Hindlimb muscle (tissue), 1 donor: ENCODE measurements at regions not wholly inside any gene's neighbourhood (a gene's known extent, or its start where the extent isn't known, plus 50 kb on each side); places are given as distances from the start of the nearest gene placed in this dataset.
"Not testable (repeated sequence)": the region's sequence is repeated elsewhere in the genome, so short reads cannot be mapped to it uniquely, and the experiment has no call there.

Experiments
- DNase-seq: peaks from one replicate; pipeline ENCODE4 v3.0.0-alpha.2; 2013

- DNase-seq = no peak
Observed at GRCh38 chr9:75545287-75545686, 345.2 kb upstream of the PCSK5 start.

GRCh38 chr9:75548871-75549270 is 341.6 kb upstream of the PCSK5 start:
- no peak for DNase-seq

GRCh38 chr9:75551861-75552260 is 338.6 kb upstream of the PCSK5 start:
- no peak for DNase-seq

- DNase-seq = no peak
Observed at GRCh38 chr9:75552941-75553340, 337.5 kb upstream of the PCSK5 start.

DNA sequence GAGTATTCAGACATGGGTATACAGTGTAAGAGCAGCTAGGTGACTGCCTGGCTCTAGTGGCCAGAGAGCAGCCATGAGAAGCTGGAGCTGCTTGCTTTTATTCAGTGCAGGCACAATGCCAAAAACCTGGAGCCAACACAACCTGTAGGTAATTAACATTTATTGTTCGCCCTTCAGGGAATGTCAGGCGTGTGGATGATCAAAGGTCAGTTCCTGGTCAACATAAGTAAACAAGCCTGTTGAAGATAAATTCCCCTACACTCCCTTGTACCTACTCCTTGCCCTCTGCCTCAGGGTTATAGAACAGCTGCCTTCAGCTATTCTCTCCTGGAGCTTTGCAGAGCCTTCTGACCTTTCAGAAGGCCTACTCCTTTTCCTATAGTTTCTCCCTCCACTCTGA is 323.7 kb upstream of the PCSK5 start:
- not testable (repeated sequence) for DNase-seq

GRCh38 chr9:75570538-75570937 is 319.9 kb upstream of the PCSK5 start:
- DNase-seq = no peak

DNA sequence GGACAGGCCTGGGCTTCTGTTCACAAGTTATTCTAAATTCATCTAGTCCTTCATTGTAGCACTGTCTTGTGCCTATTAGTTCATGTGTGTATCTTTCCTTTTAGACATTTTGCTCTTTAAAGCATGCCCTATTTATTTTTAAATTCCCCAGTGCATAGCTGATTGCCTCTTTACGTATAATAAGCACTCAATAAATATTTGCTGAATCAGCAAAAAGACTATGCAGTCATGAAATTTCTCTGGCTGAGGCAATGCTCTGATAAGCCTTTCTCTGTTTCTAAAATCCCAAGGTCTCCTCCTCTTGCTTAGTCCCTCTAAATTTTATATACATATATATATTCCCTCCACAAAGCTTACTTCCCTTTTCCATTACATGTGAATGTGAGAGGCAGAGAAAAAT is 315.9 kb upstream of the PCSK5 start:
- DNase-seq = no peak

DNA sequence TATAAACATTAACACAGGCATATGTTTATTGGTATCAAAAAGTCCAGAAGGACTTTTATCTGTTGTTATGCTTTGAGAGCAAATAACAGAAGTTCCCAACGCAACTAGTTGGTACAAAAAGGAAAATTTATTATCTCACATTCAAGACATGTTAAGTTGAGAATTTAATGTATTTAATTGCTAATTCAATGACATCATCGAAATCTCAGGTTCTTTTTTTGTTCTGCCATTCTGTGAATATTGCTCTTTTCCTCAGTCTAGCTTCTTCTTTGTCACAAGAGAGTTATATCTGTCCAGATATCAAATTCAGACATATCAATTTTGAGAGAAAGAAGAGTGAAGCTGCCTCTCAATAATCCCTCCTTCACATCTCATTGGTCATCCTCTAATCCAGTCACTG is 307.6 kb upstream of the PCSK5 start:
- DNase-seq = no peak

DNA sequence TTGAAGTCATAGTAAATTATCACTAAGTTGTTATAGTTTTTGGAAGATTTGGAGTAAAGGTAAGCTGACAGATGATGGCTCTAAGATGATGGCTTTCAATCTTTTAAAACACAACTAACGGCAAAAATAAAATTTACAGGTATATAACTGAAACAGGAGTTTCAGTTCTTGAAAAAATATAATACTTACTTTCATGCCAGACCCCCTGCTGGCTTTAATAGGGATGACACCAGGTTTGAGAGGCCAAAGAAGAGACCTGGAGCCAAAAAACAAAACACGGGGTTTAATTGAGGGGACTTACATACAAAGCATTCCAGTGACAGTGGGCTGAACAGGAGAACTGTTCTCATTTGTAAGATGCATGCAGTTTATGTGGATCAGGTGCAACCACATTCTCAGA is 301.7 kb upstream of the PCSK5 start:
- no peak for DNase-seq

DNA sequence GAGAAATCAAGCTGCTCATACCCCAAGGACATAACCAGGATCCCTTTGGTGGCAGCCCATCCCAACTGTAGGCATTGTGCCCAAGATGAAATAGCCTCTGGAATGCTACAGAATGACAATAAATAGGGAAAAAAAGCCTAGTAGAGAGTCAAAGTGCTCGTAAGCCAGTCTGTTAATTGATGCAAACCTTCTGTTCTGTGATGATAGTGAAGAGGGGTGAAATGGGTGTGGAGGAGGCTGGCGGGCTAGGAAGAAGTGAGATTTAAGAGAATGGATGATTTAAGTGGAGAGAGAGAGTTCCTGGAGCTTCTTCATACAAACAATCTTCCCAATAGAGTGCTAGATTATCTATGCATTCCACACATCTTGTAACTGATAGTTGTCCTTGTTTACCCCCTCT is 301.0 kb upstream of the PCSK5 start:
- no peak for DNase-seq

- peak; percentile 34 for DNase-seq
Observed at GRCh38 chr9:75591972-75592371, 298.5 kb upstream of the PCSK5 start.

- DNase-seq = no peak
Observed at GRCh38 chr9:75592586-75592985, 297.9 kb upstream of the PCSK5 start.

- DNase-seq = no peak
Observed at GRCh38 chr9:75593920-75594319, 296.6 kb upstream of the PCSK5 start.

- no peak for DNase-seq
Observed at GRCh38 chr9:75599126-75599525, 291.3 kb upstream of the PCSK5 start.

DNA sequence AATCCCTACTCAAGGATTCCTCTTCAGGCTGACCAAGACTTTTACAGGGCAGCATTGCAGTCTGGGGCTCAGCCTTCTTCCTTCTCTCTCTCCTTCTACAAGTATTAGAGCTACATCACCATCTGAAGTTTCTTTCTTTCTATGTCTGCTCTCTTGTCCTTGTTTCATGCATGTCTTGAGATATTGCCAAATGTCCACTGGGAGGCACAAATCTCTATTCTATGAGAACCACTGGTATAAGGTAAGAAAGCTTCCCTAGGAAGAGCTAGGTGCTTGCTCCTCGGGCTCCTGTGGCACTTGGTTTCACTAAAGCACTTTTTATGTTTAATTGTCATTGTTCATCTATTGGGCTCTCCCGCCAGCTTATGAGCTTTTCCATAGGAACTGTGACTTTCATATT is 289.2 kb upstream of the PCSK5 start:
- DNase-seq = no peak

GRCh38 chr9:75602060-75602459 is 288.4 kb upstream of the PCSK5 start:
- DNase-seq = no peak

DNA sequence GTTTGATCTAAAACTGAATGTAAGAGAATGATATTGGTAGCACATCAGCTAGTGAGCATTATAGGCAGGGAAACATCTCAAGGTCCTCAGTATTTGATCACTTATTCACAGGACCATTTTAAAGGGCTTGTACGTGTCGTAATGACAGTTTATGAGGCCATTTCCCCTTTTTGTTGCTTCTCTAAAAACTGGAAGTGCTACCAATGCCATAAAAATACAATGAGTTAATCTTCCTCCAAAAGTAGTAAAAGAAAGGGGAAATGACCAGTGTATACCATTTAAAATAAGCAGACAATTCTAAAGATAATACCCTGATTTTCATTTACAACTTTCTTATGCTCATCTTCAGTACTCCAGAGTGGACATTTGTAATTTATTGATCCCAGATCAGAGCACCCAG is 285.8 kb upstream of the PCSK5 start:
- no peak for DNase-seq

GRCh38 chr9:75607521-75607920 is 283.0 kb upstream of the PCSK5 start:
- no peak for DNase-seq

DNA sequence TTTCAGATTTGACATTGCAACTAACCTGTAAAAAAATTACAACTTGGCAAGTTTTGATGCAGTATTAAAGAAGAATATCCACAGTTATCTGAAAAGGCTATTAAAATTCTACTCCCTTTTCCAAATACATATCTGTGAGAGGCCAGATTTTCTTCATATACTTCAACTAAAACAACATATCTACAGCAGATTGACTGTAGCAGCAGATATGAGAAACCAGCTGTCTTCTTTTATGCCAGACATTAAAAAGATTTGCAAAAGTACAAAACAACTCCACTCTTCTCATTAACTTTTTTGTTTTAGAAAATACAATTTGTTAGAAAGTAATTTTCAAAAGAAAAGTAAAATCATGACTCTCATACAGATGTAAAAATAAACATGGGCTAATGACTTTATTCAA is 281.1 kb upstream of the PCSK5 start:
- no peak for DNase-seq

DNA sequence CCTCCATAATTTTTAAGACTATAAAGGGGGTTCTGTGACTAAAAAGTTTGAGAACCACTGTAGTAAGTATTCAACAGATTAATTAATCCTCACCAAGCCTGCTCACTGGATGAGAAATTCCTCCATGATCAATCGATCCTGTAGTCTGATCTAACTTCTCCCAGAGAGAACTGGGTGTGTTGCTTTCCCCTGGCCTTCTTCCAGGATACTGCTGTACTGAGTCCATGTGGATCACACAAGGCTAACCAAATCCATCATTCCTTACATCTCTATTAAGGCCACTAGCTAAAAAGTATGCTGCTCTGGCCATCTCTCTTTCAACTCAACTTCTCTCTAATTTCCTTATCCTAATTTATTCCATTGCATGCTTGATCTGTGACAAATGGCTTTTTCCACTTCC is 280.2 kb upstream of the PCSK5 start:
- no peak for DNase-seq

DNA sequence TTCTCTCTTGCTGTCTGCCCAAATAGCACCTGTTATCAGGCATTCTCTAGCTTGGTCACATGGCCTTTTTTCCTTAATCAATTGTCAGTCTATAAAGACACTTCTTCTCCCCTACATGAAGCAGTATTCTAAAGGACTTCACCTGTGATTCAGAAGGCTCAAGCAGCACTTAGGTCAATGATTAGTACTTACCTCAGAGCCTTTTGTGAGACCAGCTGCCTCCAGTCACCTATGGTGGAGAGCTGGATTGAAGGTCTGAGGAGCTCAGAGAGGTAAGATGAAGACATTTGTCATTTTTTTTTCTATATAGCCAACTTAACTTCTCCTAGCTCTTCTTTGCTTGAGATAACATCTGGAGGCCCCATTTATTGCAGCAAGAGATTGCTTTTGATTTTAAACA is 278.3 kb upstream of the PCSK5 start:
- DNase-seq = no peak

DNA sequence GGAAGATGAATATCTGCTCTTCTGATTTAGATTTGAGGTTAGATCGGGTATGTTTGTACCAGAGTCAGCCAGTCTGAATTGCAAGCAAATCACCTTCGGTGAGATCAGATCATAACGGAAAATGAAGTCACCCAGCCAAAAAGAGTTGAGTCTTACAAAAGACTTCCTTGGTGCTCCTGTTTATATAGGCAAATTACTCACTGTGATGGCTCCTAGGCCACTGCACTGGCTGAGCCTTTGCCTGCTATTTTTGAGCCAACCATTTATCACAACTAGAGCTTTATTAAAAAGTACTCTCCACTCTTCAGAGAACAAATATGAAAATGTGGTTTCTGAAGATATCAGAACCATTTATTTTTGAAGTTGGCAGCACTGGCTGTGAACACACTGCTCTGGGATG is 277.7 kb upstream of the PCSK5 start:
- no peak for DNase-seq

DNA sequence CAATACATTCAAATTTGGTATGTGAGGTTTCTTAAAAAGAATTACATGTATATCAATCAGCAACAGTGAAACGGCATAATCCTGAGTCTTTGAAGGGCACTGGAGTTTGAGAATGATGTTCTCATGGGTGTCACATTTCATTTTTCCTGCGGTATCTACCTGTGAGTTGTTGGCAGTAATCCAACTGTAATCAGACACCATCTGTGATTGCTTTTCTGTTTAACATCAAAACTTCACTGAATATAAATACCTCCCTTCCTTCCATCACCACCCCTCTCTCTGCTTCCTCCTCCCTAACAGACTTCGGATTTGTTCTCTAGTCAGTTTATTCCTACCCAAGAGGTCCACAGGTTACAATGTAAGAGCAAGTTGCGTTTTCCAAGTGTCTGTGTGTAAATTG is 275.2 kb upstream of the PCSK5 start:
- no peak for DNase-seq

- no peak for DNase-seq
Observed at GRCh38 chr9:75616052-75616451, 274.4 kb upstream of the PCSK5 start.

DNA sequence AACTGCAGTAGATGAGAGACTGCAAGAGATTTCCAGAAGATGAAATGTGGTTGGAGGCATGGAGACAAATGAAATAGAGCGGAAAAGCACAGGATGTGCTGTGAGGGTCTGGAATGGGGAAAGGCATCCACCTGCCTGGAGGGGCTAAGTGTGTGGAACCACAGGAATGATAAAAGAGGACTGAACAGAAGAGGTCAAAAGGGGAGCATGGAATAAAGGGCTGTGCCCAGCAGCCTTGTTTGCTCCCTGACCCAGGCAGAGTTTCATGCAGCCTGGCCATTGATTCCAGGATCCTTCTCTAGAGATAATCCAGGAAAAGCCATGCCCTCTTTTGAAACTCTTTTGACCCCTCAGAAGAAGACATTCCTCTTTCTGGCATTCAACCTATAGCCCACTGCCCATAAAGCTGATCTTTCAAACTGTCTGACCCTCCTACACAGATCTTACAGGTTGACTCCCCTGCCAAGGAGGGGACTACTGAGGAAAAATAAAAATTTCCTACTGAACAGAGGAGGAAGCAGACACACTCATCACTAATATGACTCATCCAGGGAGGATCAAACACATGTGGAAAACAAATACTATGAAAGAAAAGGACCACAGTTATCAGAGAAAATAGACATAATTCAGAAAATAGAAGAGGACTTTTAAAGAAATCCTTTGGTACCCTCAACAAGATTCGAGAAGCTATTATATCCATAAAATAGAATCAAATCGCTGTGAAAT is 273.5 kb upstream of the PCSK5 start:
- DNase-seq = no peak
